ENCODE measurements at regions not wholly inside any gene's neighbourhood (a gene's known extent, or its start where the extent isn't known, plus 50 kb on each side); places are given as distances from the start of the nearest gene placed in this dataset.

DNA sequence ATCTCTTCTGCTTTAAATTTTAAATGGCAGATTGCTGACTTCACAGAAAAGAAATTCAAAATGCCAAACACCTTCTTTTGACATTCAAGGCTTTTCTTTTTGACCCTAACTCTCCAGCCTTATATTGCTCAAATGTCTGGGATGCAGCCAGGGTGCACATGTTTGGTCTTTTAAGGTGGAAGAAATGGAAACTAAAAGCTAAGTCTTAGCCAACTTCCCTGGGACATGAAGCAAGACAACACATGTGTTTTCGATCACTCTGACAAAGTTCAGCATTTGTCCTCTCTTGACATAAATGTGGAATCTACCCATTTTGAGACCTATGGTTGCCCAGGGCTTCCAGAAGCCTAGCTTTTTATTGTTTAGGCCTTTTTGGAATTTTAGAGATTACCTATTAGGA, 161.6 kb downstream of the RDH14 start:
- 83% methylated on average over 1 of the region's 1 CpG for WGBS (ENCODE audit: insufficient coverage)
- intact Hi-C loops (cut with micrococcal nuclease) = no loop called here
- peaks cover 11% of the 10 kb centered on the region for H3K27me3 Mint-ChIP-seq
- Histone ChIP-seq H3K9me3 (ENCODE audit: control extremely low read depth in 1 of 3, control insufficient read depth in 2 of 3, insufficient read depth in 1 of 3, low read length in 2 of 3) (no peaks in the 10 kb centered on the region), H3K27me3 (replicated peaks in 1 of 4; ENCODE audit: control extremely low read depth in 1 of 4, control insufficient read depth in 3 of 4, insufficient read depth in 4 of 4, low read length in 3 of 4) (peaks cover 0 to 7% (median 0%) of the 10 kb centered on the region in 4 experiments), H3K79me2 (ENCODE audit: control insufficient read depth, insufficient read depth, low read length) (no peaks in the 10 kb centered on the region), H3K9ac (ENCODE audit: low read length) (no peak overlapping the region), H3K36me3 (replicated peaks in 1 of 2; ENCODE audit: control extremely low read depth in 1 of 2, control insufficient read depth in 1 of 2, extremely low read depth in 1 of 2, insufficient read depth in 2 of 2, low read length in 1 of 2) (no peaks in the 10 kb centered on the region), H3K4me3 (ENCODE audit: control extremely low read depth in 1 of 5, extremely low read depth in 1 of 5, insufficient read depth in 1 of 5, low read depth in 2 of 5, low read length in 4 of 5) (no peak overlapping the region), H2AFZ (ENCODE audit: insufficient read depth, low read depth, low read length, poor library complexity, severe bottlenecking) (no peak overlapping the region), H3K4me2 (replicated peaks; ENCODE audit: low read depth, low read length, poor library complexity, severe bottlenecking) (no peak overlapping the region), H3K27ac (ENCODE audit: low read length in 2 of 2) (no peak overlapping the region), H3K4me1 (ENCODE audit: control insufficient read depth in 2 of 2, insufficient read depth in 2 of 2, low read length in 2 of 2) (no peaks in the 10 kb centered on the region), H4K20me1 (ENCODE audit: control insufficient read depth, insufficient read depth, low read length, poor library complexity, severe bottlenecking) (no peaks in the 10 kb centered on the region)
- no peak for TF ChIP-seq EZH2 (IDR thresholded peaks at IDR 0.05; ENCODE audit: borderline replicate concordance, insufficient read depth, low read depth, low read length, poor library complexity, severe bottlenecking)
- TF ChIP-seq, protein P1, sequence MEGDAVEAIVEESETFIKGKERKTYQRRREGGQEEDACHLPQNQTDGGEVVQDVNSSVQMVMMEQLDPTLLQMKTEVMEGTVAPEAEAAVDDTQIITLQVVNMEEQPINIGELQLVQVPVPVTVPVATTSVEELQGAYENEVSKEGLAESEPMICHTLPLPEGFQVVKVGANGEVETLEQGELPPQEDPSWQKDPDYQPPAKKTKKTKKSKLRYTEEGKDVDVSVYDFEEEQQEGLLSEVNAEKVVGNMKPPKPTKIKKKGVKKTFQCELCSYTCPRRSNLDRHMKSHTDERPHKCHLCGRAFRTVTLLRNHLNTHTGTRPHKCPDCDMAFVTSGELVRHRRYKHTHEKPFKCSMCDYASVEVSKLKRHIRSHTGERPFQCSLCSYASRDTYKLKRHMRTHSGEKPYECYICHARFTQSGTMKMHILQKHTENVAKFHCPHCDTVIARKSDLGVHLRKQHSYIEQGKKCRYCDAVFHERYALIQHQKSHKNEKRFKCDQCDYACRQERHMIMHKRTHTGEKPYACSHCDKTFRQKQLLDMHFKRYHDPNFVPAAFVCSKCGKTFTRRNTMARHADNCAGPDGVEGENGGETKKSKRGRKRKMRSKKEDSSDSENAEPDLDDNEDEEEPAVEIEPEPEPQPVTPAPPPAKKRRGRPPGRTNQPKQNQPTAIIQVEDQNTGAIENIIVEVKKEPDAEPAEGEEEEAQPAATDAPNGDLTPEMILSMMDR (IDR thresholded peaks at IDR 0.05) = no peak
- no peak overlapping the region for H3K4me3 Mint-ChIP-seq
- H3K4me1 Mint-ChIP-seq = no peaks in the 10 kb centered on the region
- H3K27ac Mint-ChIP-seq = no peak overlapping the region
- CTCF ChIA-PET = interaction anchor here (1.2 kb wide), 1 partner anchor 30 kb away, joined by 3 read pairs; no protein-coding TSS in a partner anchor
- POLR2A ChIA-PET = no interaction called here
- DNase-seq (no peak), ATAC-seq (ENCODE audit: low read depth) (no peak)
- H3K9me3 Mint-ChIP-seq (ENCODE audit: insufficient read depth) = no peaks in the 10 kb centered on the region

DNA sequence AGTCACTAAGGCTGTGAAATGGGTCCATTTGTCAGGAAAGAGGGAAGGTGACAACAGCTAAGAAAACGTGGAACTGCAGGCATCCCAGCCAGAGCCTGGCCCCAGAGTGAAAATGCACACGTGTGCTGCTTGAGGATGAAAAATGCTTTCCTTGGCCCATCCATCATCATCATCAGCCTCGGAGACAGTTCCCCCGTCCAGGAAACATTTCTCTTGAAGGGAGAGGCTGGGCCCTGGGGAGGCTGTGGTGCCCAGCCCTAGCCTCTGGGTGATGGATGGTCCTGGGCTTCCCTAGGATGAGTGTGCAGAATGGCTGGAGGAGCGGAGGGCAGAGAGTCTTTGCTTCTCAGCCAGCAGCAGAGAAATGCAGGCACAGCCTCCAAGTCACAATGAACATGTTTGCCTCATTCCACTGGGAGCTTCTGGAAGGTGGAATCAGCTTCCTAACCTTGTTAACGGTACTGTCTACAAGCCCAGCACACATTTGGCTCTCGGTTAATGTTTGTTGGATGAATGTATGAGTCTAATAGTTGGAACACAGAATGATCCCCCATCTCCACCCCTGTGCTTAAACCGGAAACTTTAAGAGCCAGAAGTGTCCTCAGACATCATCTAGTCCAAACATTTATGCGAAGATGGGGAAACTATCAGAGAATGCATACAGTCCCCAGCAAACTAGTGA, 164.0 kb downstream of the RDH14 start:
- Mint-ChIP-seq H3K9me3 (ENCODE audit: insufficient read depth) (no peaks in the 10 kb centered on the region), H3K4me1 (no peaks in the 10 kb centered on the region), H3K4me3 (no peak overlapping the region), H3K27me3 (peaks cover 4% of the 10 kb centered on the region), H3K27ac (no peak overlapping the region)
- ChIA-PET POLR2A (no interaction called here), CTCF (no interaction called here)
- TF ChIP-seq EZH2 (IDR thresholded peaks at IDR 0.05; ENCODE audit: borderline replicate concordance, insufficient read depth, low read depth, low read length, poor library complexity, severe bottlenecking) = no peak
- TF ChIP-seq, protein P1 (IDR thresholded peaks at IDR 0.05) = no peak
- Histone ChIP-seq H3K4me3 (ENCODE audit: control extremely low read depth in 1 of 5, extremely low read depth in 1 of 5, insufficient read depth in 1 of 5, low read depth in 2 of 5, low read length in 4 of 5) (no peak overlapping the region), H3K79me2 (ENCODE audit: control insufficient read depth, insufficient read depth, low read length) (no peaks in the 10 kb centered on the region), H3K9ac (ENCODE audit: low read length) (no peak overlapping the region), H3K27ac (ENCODE audit: low read length in 2 of 2) (no peak overlapping the region), H3K4me1 (ENCODE audit: control insufficient read depth in 2 of 2, insufficient read depth in 2 of 2, low read length in 2 of 2) (no peaks in the 10 kb centered on the region), H2AFZ (ENCODE audit: insufficient read depth, low read depth, low read length, poor library complexity, severe bottlenecking) (no peak overlapping the region), H3K9me3 (ENCODE audit: control extremely low read depth in 1 of 3, control insufficient read depth in 2 of 3, insufficient read depth in 1 of 3, low read length in 2 of 3) (no peaks in the 10 kb centered on the region), H3K27me3 (replicated peaks in 1 of 4; ENCODE audit: control extremely low read depth in 1 of 4, control insufficient read depth in 3 of 4, insufficient read depth in 4 of 4, low read length in 3 of 4) (peaks cover 0 to 1% (median 0%) of the 10 kb centered on the region in 4 experiments), H4K20me1 (ENCODE audit: control insufficient read depth, insufficient read depth, low read length, poor library complexity, severe bottlenecking) (no peaks in the 10 kb centered on the region), H3K4me2 (replicated peaks; ENCODE audit: low read depth, low read length, poor library complexity, severe bottlenecking) (no peak overlapping the region), H3K36me3 (replicated peaks in 1 of 2; ENCODE audit: control extremely low read depth in 1 of 2, control insufficient read depth in 1 of 2, extremely low read depth in 1 of 2, insufficient read depth in 2 of 2, low read length in 1 of 2) (no peaks in the 10 kb centered on the region)
- intact Hi-C loops (cut with micrococcal nuclease) = no loop called here
- WGBS (ENCODE audit: insufficient coverage) = 32% methylated on average over 2 of the region's 9 CpGs
- ATAC-seq (ENCODE audit: low read depth) (no peak), DNase-seq (no peak)

Data from B cell (primary cell).